GM12865 (cell line): ENCODE measurements at regions not wholly inside any gene's neighbourhood (a gene's known extent, or its start where the extent isn't known, plus 50 kb on each side); places are given as distances from the start of the nearest gene placed in this dataset.

ENCODE experiments used
- DNase-seq: peaks from one replicate; pipeline ENCODE4 v3.0.0; 2010; ENCODE audit warnings: low read depth
- H3K4me3 ChIP-seq: 2 replicates; pipeline ENCODE4 v1.5.1; 2011; ENCODE audit warnings: mild to moderate bottlenecking, low read depth, low read length, control low read depth
- TF ChIP-seq, protein P1 (sequence below): IDR thresholded peaks from 2 replicates; pipeline ENCODE4 v1.5.1; 2011; ENCODE audit warnings: low read length, control low read depth, low read depth, inconsistent platforms; ENCODE audit not compliant: insufficient read depth; ENCODE audit errors: missing control alignments

- no peak for DNase-seq
- TF ChIP-seq, protein P1, sequence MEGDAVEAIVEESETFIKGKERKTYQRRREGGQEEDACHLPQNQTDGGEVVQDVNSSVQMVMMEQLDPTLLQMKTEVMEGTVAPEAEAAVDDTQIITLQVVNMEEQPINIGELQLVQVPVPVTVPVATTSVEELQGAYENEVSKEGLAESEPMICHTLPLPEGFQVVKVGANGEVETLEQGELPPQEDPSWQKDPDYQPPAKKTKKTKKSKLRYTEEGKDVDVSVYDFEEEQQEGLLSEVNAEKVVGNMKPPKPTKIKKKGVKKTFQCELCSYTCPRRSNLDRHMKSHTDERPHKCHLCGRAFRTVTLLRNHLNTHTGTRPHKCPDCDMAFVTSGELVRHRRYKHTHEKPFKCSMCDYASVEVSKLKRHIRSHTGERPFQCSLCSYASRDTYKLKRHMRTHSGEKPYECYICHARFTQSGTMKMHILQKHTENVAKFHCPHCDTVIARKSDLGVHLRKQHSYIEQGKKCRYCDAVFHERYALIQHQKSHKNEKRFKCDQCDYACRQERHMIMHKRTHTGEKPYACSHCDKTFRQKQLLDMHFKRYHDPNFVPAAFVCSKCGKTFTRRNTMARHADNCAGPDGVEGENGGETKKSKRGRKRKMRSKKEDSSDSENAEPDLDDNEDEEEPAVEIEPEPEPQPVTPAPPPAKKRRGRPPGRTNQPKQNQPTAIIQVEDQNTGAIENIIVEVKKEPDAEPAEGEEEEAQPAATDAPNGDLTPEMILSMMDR, result no peak
- H3K4me3 ChIP-seq, result no peak overlapping the region
These were observed 155.4 kb downstream of the AACS start for GRCh38 chr12:125220404-125221273.

DNA sequence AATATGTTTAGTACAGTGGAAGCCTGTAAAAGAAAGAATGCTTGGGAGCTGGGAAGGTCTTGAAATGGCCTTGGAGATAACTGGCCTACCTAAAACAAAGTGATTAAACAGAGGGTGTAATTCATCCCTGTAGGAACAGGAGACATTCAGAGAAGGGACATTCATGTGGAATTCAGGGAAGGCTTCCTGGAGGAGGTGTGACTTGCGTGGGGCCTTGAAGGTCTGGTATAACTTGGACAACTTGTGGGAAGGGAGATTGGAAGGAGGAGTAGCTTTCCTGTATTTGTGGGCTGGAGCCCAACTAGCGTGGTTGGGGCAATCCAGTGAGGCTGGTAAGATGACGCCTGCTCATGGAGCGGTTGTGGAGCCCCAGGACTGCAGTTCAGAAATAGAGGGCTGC lies 156.4 kb downstream of the AACS start:
- no peak overlapping the region for H3K4me3 ChIP-seq
- no peak for DNase-seq
- TF ChIP-seq, protein P1, result no peak

GRCh38 chr12:125222876-125223275 lies 157.6 kb downstream of the AACS start:
- DNase-seq, result no peak
- no peak overlapping the region for H3K4me3 ChIP-seq
- TF ChIP-seq, protein P1, result no peak

DNA sequence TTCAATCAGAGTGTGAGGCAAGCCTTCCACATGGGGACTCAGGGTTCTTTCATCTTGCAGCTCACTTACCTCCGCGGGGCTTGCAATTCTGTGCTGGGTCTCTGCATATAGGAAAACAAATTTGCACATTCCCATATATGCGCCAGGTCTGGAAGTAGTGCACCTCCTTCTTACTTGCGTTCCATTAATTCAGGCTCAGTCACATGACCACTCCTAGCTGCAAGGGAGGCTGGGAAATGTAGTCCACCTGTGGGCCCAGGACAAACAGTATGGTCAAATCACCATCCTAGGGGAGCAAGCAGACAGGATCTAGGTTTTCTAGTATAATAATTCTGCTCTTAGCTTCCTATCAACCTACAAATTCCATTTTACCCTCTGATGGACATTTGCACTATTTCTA lies 160.4 kb downstream of the AACS start:
- TF ChIP-seq, protein P1, result no peak
- DNase-seq, result no peak
- H3K4me3 ChIP-seq, result no peak overlapping the region

DNA sequence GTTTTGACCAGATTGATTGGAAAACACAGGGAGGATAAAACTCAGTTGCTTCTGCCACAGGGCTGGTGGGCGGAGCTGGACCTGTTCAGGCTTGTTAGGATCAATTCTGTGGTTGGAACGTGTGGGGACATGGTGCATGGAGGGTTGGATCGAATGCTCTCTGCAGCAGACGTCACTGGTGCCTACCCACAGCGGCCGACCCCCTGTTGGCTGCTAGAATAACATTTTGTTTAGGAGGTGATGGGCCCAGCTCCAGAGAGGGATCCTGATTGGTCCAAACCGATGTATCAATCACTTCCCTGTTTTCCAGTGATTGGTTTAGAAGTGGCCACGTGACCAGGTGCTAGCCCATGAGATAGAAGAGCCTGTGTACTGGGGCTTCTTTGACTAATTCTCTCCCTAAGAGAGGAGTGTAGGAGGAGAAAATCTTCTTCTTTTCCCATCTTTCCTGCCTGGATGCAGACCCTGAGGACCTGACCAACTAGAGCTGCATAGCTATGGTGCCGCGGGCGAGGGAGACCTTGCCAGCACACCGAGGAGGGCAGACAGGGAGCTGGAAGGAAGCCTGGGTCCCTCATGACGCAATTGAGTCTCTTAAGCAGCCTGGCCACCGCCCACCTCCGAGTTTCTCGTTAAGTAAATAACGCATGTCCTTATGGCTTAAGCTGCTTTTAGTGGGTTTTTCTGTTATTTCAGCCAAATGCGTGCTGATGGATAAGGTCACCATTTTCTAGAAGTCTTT lies 163.5 kb downstream of the AACS start:
- peak; percentile 10 for DNase-seq
- no peak overlapping the region for H3K4me3 ChIP-seq
- TF ChIP-seq, protein P1, result no peak

GRCh38 chr12:125229878-125230530 lies 164.8 kb downstream of the AACS start:
- no peak for DNase-seq
- no peak overlapping the region for H3K4me3 ChIP-seq
- TF ChIP-seq, protein P1, result no peak
